GM12878 (cell line): ENCODE measurements at regions not wholly inside any gene's neighbourhood (a gene's known extent, or its start where the extent isn't known, plus 50 kb on each side); places are given as distances from the start of the nearest gene placed in this dataset.

Experiments used
- FOS ChIP-seq: IDR thresholded peaks from 3 replicates; pipeline ENCODE4 v1.6.1; 2011; ENCODE audit warnings: borderline replicate concordance; ENCODE audit not compliant: insufficient read length; ENCODE audit errors: extremely low read depth
- NR2C2 ChIP-seq: IDR thresholded peaks from 2 replicates; pipeline ENCODE4 v1.6.1; 2011; ENCODE audit warnings: borderline replicate concordance, low read depth; ENCODE audit not compliant: control insufficient read depth, insufficient read length
- POLR2A ChIP-seq: IDR thresholded peaks from 2 replicates; pipeline ENCODE4 v1.6.1; 2011; ENCODE audit warnings: low read depth, mild to moderate bottlenecking, low read length
- POLR2AphosphoS5 ChIP-seq: IDR thresholded peaks from 2 replicates; pipeline ENCODE4 v1.6.1; 2011; ENCODE audit warnings: mild to moderate bottlenecking, low read length, inconsistent platforms
- RAD21 ChIP-seq: IDR thresholded peaks from 2 replicates; pipeline ENCODE4 v1.6.1; 2011; ENCODE audit warnings: mild to moderate bottlenecking, low read depth, low read length, moderate library complexity; ENCODE audit not compliant: insufficient read depth
- TAF1 ChIP-seq: IDR thresholded peaks from 2 replicates; pipeline ENCODE4 v1.6.1; 2011; ENCODE audit warnings: mild to moderate bottlenecking, low read depth, low read length, borderline replicate concordance
- ZNF384 ChIP-seq: IDR thresholded peaks from 2 replicates; pipeline ENCODE4 v1.6.1; 2012; ENCODE audit warnings: low read depth, mild to moderate bottlenecking, low read length, improper control_type of control experiment, borderline replicate concordance
- ZZZ3 ChIP-seq: IDR thresholded peaks from 2 replicates; pipeline ENCODE4 v1.6.1; 2011; ENCODE audit warnings: low read depth; ENCODE audit not compliant: control insufficient read depth, insufficient read length
- TF ChIP-seq, protein P1 (sequence below), 3 experiments: IDR thresholded peaks in 2 of 3; conservative IDR thresholded peaks in 1 of 3; 2 replicates each; pipeline ENCODE4 v1.5.1; 2011; ENCODE audit warnings: low read depth in 3 of 3, low read length in 3 of 3, mild to moderate bottlenecking in 3 of 3, control low read depth in 2 of 3, moderate library complexity in 2 of 3, inconsistent platforms in 1 of 3, mixed read lengths in 1 of 3; ENCODE audit not compliant: control insufficient read depth in 2 of 3, insufficient read depth in 1 of 3; ENCODE audit errors: extremely low read depth in 1 of 3
- TF ChIP-seq, protein P2 (sequence below): fragments of 450-650 bp; IDR thresholded peaks from 2 replicates; pipeline ENCODE4 v1.6.1; 2017; ENCODE audit warnings: mild to moderate bottlenecking

DNA sequence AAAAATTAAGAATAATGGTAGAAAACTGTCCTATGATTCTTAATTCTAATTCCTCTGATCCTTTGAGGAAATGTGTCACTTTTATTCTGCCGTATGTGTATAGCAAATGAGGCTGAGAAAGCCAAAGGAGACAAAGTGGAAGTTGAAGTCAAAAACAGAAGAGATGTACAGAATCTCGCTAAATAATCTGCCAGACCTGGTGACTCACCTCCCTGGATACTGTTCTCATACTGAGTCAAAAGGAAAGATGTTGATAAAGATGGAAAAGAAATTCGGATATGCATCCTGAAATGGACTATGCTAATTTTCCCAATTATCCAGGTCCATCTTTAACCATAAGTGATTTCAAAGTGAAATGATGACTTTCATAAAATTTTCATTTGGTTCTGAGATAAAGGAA lies 92.5 kb downstream of the DUSP6 start:
- no peak for TF ChIP-seq POLR2A
- TF ChIP-seq, protein P1, sequence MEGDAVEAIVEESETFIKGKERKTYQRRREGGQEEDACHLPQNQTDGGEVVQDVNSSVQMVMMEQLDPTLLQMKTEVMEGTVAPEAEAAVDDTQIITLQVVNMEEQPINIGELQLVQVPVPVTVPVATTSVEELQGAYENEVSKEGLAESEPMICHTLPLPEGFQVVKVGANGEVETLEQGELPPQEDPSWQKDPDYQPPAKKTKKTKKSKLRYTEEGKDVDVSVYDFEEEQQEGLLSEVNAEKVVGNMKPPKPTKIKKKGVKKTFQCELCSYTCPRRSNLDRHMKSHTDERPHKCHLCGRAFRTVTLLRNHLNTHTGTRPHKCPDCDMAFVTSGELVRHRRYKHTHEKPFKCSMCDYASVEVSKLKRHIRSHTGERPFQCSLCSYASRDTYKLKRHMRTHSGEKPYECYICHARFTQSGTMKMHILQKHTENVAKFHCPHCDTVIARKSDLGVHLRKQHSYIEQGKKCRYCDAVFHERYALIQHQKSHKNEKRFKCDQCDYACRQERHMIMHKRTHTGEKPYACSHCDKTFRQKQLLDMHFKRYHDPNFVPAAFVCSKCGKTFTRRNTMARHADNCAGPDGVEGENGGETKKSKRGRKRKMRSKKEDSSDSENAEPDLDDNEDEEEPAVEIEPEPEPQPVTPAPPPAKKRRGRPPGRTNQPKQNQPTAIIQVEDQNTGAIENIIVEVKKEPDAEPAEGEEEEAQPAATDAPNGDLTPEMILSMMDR (IDR thresholded peaks at IDR 0.05 in 2 of 3, conservative IDR thresholded peaks at IDR 0.05 in 1 of 3; ENCODE audit: control insufficient read depth in 2 of 3, extremely low read depth in 1 of 3, insufficient read depth in 1 of 3, low read depth in 3 of 3, low read length in 3 of 3) = no peak
- no peak for TF ChIP-seq ZNF384
- TF ChIP-seq NR2C2 = no peak
- TF ChIP-seq TAF1 = no peak
- TF ChIP-seq, protein P2, sequence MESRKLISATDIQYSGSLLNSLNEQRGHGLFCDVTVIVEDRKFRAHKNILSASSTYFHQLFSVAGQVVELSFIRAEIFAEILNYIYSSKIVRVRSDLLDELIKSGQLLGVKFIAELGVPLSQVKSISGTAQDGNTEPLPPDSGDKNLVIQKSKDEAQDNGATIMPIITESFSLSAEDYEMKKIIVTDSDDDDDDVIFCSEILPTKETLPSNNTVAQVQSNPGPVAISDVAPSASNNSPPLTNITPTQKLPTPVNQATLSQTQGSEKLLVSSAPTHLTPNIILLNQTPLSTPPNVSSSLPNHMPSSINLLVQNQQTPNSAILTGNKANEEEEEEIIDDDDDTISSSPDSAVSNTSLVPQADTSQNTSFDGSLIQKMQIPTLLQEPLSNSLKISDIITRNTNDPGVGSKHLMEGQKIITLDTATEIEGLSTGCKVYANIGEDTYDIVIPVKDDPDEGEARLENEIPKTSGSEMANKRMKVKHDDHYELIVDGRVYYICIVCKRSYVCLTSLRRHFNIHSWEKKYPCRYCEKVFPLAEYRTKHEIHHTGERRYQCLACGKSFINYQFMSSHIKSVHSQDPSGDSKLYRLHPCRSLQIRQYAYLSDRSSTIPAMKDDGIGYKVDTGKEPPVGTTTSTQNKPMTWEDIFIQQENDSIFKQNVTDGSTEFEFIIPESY = no peak
- no peak for TF ChIP-seq FOS
- TF ChIP-seq RAD21 = no peak
- no peak for TF ChIP-seq POLR2AphosphoS5
- TF ChIP-seq ZZZ3 = no peak
